ENCODE measurements at regions not wholly inside any gene's neighbourhood (a gene's known extent, or its start where the extent isn't known, plus 50 kb on each side); places are given as distances from the start of the nearest gene placed in this dataset.

DNA sequence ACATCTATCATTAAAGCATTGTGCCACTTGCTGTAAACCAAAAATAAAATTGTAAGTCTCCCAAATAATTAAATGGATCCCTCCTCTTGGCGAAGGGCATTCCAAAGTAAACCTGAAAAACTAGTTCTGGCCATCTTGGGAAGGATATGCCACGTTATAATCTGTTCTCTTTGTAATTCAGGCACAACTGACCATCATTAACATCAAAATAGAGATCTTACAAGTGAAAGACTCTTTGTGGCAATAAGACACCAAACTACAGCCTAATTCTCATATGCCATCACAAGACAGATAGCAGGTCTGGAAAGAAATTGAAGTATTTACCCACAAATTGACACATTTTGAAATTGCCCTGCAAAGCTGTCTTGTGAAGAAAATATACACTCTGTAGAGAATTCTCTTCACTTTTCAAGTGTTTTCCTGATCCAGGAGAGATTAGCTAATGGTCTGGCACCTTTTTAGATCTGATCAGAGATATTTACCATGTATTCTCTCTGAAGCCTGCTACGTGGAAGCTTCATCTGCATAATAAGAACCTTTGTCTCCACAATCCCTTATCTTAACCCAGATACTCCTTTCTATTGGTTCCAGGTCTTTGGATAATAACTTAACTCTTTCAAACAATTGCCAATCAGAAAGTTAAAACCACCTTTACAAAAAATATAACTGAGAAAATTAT, 630.4 kb upstream of the CCDC179 start:
- DNase-seq, result no peak
- intact Hi-C loops (cut with DNase I), result no loop called here
- no peak for ATAC-seq (ENCODE audit: poor library complexity)

DNA sequence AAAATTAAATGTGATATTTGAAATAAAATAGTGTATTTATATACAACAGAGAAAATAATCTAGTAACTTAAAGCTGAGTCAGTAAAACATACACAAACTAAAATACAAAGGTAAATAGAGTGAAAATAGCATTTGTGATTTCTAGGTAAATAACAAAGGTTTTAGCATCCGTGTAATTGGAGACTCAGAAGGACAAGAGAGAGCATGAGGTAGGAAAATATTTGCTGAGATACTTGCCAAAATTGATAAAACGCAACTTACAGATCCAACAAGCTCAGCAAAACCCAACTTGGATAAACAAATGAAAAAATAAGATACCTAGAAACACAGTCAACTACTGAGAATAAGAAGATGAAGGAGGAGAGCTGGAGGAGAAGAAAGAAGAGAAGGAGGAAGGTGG, 634.7 kb upstream of the CCDC179 start:
- intact Hi-C loops (cut with DNase I), result no loop called here
- DNase-seq (no peak), ATAC-seq (ENCODE audit: poor library complexity) (no peak)

DNA sequence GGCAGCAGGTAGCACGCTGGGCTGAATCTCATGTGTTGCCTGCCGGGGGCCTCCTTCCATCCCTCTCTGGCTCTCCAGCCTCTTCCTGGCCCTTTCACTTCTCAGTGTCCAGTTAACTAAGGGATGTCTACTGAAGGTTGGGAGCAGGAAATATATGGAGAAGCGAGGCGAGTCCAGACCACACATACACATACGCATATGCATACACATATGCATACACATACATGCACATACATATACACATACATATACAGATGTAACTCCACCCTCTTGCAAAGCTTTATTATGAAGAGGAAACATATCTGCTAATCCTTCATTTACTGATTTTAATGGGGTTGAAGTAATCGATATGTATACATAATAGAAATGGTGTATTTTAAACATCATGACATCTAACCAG, 636.1 kb upstream of the CCDC179 start:
- DNase-seq (no peak), ATAC-seq (ENCODE audit: poor library complexity) (no peak)
- intact Hi-C loops (cut with DNase I), result no loop called here

DNA sequence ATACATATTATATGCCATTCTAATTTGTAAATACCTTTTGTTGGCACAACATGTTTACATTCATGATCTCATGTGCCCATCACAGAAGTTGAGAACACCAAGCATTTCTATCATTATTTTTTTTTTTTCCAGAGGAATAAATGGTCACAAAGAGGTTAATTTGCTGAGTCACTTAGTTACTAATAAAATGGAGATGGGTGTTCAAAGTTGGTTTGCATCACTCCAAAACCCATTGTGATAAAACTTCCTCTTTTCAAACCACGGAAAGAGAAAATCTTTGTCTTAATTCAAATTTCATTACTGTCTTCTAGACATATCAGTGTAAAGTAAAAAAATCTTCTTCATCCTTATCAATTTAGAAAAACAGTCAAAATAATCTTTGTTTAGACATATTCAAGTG, 636.8 kb upstream of the CCDC179 start:
- intact Hi-C loops (cut with DNase I), result no loop called here
- DNase-seq (no peak), ATAC-seq (ENCODE audit: poor library complexity) (no peak)

DNA sequence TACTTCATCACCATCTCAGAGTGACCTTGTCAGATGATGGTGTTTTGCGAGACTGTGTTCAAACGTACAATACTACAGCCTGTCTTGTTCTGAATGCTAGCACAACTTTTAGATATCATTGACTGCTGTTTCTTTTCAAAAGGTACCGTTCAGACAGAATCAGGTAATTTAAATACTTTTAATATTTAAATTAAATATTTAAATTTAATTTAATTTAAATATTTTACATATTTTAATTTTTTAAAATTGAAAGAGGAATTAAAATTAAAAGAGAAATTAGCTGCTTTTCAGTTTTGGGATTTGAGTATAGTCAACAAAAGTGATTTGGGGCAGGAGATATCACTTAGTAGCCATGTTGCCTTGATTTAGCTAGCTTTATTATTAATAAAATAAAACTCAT, 642.1 kb upstream of the CCDC179 start:
- no peak for ATAC-seq (ENCODE audit: poor library complexity)

DNA sequence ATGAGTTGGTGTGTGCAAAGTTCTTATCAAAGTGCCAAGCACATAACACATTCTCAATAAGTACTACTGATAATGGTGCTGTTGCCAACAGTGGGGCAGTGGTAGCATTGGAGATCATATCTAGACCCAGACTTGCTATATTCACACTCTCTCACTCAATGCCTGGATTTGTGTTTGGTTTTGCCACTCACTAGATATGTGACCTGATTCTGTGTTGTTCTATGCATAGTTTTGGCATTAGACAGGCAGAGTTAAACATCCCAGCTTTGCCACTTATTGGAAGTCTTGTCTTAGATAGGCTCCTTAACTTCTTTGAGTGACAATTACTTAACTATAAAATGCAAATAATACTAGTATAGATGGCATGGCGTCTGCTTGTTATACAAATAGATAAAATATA, 642.6 kb upstream of the CCDC179 start:
- no peak for DNase-seq
- ATAC-seq (ENCODE audit: poor library complexity), result no peak
- intact Hi-C loops (cut with DNase I), result no loop called here

More for the DNA sequence above, 642.1 kb upstream of the CCDC179 start:
- DNase-seq, result no peak
- intact Hi-C loops (cut with DNase I), result no loop called here

DNA sequence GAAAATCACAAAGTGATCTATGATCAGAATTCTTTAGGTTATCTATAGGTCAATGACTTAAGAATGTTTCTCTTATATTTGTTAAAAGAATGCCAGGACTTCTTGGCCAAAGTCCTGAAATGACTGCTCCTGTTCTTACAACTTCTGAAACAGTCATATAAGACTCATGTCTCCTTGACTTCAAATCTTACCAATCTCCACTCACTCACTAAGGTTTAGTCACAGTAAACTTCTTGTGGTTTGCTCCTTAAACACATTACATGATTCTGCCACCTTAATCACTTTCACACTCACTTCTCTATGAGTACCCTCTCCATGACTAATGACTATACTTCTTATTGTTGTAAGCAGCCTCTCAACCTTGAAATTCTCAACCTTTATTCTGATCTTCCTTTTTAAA, 648.7 kb upstream of the CCDC179 start:
- DNase-seq (no peak), ATAC-seq (ENCODE audit: poor library complexity) (no peak)
- intact Hi-C loops (cut with DNase I), result no loop called here

DNA sequence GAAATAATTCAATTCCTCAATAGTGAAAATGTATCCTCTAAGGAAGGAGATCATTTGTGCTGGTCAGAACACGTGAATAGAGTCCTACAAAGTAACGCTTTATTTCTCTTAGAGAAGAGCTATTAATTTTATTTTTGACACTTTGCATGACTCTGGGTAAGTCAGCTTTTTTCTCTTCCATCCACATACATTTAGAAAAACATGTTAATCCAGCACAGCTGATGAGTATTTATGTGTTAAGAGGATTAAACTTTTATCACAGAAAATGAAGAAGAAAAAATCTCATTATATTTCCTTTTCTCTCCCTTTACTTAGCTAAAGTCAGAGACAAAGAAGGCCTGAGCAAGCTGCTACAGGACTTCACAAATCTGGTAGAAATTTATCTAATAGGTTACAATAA, 649.5 kb upstream of the CCDC179 start:
- no peak for ATAC-seq (ENCODE audit: poor library complexity)
- intact Hi-C loops (cut with DNase I), result no loop called here
- no peak for DNase-seq

DNA sequence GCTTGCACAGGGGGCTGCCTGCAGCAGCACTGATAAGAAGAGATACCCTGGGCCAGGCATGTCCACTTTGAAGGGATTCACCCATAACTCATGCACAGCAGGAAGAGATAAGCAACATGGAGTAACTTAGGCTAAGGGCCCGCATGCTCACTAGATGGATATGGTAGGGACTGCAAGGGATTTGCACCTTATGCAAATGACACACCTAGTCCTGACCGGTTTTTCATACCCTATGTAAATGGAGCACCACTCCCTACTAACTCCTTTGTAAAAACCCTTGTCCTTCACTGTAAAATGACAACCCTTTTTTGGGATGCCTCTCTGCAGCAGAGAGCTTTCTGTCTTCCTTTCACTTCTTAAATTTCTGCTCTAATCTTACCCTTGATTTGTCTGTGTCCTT, 658.9 kb upstream of the CCDC179 start:
- DNase-seq, result no peak

DNA sequence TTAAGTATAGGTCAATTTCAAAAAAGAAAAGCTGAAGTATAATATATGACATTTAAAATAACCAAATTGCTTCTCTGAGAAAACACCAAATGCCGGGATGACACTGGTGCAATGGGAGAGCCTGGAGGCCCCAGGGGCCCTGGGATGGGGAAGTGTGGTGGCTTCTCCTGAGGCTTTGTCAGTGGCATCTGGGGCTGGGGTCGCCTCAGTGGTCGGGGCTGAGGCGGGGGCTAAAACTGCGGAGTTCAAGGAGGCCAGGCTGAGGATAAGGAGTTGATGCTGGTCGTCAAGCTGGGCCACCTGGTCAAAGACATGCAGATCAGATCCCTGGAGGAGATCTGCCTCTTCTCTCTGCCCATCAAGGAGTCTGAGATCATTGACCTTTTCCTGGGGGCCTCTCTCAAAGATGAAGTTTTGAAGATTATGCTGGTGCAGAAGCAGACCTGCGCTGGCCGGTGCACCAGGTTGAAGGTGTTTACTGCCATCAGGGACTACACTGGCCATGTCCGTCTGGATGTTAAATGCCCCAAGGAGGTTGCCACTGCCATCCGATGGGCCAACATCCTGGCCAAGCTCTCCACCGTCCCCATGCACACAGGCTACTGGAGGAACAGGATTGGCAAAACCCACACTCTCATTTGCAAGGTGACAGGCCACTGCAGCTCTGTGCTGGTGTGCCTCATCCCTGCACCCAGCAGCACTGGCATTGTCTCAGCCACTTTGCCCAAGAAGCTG, 660.1 kb upstream of the CCDC179 start:
- intact Hi-C loops (cut with DNase I), result no loop called here
- DNase-seq (no peak), ATAC-seq (ENCODE audit: poor library complexity) (no peak)

More for the DNA sequence above, 658.9 kb upstream of the CCDC179 start:
- ATAC-seq (ENCODE audit: poor library complexity), result no peak
- intact Hi-C loops (cut with DNase I), result no loop called here

DNA sequence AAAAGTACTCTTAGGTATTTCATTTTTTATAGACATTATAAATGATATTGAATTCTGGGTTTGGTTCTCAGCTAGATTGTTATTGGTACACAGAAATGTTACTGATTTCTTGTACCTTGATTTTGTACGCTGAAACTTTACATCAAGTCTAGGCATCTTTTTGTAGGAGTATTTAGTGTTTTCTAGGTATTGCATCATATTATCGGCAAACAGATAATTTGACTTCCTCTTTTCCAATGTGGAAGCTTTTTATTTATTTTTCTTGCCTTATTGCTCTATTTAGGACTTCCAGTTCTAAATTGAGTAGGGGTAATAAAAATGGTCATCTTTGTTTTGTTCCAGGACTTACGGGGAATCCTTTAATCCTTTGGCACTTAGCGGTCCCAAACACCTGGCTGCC, 676.6 kb upstream of the CCDC179 start:
- ATAC-seq (ENCODE audit: poor library complexity) (no peak), DNase-seq (no peak)
- intact Hi-C loops (cut with DNase I), result no loop called here

DNA sequence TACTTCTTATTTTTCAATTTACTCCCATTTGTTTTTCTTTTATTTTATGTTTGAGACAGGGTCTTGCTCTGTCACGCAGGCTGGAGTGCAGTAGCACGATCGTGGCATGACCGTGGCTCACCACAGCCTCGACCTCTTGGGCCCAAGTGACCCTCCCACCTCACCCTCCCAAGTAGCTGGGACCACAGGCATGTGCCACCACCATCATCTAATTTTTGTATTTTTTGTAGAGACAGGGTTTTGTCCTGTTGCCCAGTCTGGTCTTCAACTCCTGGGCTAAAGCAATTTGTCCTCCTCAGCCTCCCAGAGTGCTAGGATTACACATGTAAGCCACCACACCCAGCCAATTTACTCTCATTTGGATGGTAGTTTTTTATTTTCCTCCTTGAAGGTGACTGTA, 679.3 kb upstream of the CCDC179 start:
- intact Hi-C loops (cut with DNase I), result no loop called here

DNA sequence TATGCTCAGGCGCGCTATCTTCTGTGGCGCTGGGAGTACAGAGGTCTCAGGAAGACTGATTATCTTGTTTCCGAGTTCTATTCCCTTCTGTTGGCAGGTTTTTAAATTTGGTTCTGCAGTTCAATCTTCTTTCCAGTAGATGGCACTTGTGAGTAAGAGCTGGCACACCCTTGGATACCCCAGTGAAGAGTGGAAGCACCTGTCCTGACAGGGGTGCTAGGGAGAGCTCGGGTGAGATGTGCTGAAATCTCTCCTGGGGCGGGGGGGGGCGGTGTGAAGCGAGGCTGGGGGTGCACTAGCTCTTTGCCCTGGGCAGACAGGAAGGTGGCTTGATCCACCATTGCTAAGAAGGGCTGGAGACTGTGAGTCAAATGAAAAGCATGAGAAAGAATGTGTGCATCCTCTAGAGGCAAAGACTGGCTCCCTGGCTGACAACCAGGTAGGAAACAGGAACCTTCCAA, 679.9 kb upstream of the CCDC179 start:
- no peak for DNase-seq
- no peak for ATAC-seq (ENCODE audit: poor library complexity)
- intact Hi-C loops (cut with DNase I), result no loop called here

More for the DNA sequence above, 679.3 kb upstream of the CCDC179 start:
- DNase-seq, result no peak
- ATAC-seq (ENCODE audit: poor library complexity), result no peak

DNA sequence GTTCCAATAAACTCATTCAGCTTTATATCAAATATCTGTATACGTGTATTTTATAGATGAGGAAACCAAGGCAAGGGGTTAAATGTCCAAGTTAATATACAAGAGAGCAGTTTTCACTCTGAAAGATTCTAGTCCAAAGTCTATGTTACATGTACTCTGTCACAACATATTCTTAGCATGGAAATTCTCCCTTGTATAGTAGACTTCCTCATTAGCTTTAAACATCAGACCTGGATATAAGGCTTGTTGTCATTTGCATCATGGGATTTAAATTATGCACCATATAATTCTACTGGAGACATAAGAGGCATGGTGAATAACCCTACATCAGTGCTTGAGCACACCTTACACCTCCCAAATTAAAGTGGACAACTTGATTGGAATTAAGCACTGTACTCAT, 681.9 kb upstream of the CCDC179 start:
- intact Hi-C loops (cut with DNase I), result no loop called here
- no peak for ATAC-seq (ENCODE audit: poor library complexity)
- DNase-seq, result no peak

DNA sequence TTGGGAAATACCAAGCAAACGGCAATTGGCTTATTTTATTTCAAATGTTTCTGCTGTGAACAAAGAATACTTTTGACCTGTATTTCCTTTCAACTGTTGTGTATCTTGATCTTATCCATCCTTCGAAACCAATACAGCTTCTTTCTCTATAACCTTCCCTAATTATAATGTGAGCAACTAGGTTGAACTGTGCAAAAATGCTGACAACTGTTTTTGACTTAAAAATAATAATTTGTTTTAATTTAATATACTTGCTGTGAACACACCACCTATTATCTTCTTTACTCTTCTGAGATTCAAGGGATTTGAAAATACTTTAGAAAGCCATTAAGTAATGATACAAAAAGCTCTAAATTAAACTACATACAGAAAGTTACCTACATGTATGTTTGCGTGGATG, 682.5 kb upstream of the CCDC179 start:
- DNase-seq (no peak), ATAC-seq (ENCODE audit: poor library complexity) (no peak)
- intact Hi-C loops (cut with DNase I), result no loop called here

DNA sequence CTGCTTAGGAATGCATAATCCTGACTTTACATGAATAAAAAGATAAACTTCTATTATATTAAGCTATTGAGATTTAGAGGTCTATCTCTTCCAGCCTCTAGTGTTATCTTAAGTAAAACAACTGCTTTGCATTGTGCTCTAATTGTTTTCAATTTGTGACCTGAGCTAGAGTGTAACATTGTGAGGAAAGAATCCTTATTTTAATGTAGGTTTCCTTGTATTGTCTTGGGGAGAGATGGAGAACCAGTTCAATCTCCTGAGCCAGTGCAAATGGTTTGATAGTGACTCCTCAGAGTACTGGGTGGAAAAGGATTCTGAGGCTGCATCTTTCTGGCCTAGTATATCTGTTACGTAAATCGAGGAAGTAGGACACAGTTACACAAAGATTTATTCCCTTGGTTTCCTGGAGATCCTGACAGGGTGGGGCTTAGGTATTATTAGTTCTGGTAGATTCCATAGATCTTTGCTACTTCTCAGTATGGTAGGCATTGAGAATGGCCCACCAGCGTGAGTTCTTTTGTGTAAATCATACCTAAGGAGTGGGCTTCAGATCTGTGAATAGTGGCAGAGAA, 683.5 kb upstream of the CCDC179 start:
- intact Hi-C loops (cut with DNase I), result no loop called here
- DNase-seq (no peak), ATAC-seq (ENCODE audit: poor library complexity) (no peak)

DNA sequence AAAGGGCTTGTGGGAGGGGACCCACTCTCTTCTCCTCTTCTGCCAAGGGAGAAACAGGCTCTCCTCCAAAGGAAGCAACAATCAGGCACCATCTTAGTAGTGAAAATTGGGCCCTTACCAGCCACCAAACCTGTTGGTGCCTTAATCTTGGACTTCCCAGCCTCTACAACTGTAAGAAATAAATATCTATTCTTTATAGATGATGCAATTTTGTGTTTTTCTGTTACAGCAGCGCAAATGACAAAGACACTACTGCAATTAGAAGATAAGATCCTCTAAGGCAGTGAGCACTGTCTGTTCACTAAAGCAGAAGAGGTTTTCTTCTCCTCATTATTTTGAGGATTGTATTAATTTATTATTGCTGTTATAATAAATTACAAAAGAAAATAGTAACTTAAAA, 691.4 kb upstream of the CCDC179 start:
- DNase-seq, result no peak
- intact Hi-C loops (cut with DNase I), result no loop called here
- no peak for ATAC-seq (ENCODE audit: poor library complexity)

DNA sequence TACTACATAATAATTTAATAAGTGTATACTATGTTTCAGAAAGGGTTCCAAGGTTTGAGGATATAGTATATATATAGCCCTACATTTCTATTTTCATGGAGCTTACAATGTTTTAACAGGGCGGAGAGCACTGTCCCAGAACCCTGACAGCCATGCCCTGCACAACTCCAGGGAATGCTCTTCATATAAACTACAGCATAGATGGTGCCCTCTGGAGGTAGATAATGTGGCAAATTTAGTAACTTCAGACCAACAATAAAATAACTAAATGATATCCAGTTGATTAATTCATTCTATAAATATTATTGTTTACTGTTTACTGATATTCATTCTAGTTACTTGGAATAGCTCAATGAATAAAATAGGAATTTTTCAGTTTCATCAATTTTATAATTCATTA, 693.7 kb upstream of the CCDC179 start:
- ATAC-seq (ENCODE audit: poor library complexity) (no peak), DNase-seq (no peak)
- intact Hi-C loops (cut with DNase I), result no loop called here

DNA sequence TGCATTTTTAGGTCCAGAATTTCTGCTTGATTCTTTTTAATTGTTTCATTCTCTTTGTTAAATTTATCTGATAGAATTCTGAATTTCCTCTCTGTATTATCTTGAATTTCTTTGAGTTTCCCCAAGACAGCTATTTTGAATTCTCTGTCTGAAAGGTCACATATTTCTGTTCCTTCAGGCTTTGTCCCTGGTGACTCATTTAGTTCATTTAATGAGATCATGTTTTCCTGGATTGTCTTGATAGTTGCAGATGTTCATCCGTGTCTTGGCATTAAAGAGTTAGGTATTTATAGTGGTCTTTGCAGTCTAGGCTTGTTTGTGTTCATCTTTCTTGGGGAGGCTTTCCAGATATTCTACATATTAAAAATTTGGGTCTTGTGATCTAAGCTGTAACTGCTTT, 694.8 kb upstream of the CCDC179 start:
- intact Hi-C loops (cut with DNase I), result no loop called here
- ATAC-seq (ENCODE audit: poor library complexity) (no peak), DNase-seq (no peak)

DNA sequence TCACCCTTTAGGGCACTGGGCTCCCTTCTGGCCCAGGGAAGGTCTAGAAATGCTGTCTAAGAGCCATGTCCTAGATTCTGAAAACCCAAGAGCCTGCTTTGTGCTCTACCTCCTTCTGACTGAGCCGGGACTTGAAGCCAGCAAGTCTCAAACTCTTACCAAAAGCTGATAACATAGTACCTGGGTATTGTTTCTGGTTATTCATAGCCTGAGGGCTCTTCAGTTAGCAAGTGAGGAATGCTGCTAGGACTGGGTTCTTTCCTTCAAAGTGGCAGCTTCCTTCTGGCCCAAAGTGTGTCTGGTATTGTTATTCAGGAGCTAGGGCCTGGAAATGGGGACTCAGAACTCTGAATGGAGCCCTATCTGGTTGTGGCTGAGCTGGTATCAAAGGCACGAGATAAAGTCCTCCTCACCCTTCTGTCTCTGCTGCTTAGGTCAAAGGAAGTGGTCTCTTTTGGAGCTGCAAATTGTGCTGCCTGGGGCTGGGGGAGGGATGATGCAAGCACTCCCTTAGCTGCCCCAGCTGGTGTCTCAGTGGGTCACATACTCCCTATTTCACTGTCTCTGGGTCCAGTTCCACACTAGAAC, 696.0 kb upstream of the CCDC179 start:
- DNase-seq (no peak), ATAC-seq (ENCODE audit: poor library complexity) (no peak)
- intact Hi-C loops (cut with DNase I), result no loop called here

All from Right ventricle myocardium superior (tissue), 1 donor.